ENCODE measurements at regions not wholly inside any gene's neighbourhood (a gene's known extent, or its start where the extent isn't known, plus 50 kb on each side); places are given as distances from the start of the nearest gene placed in this dataset.
"Not testable (repeated sequence)": the region's sequence is repeated elsewhere in the genome, so short reads cannot be mapped to it uniquely, and the experiment has no call there.

GRCh38 chr4:188658958-188659522 lies 519.8 kb downstream of the TRIML1 start:
- no peak for DNase-seq (ENCODE audit: low read depth in 2 of 2)

GRCh38 chr4:188660796-188661195 lies 521.6 kb downstream of the TRIML1 start:
- DNase-seq (ENCODE audit: low read depth in 2 of 2): no peak

- DNase-seq (ENCODE audit: low read depth in 2 of 2): no peak
These were observed 522.3 kb downstream of the TRIML1 start for GRCh38 chr4:188661502-188661901.

- DNase-seq (ENCODE audit: low read depth in 2 of 2): no peak
These were observed 524.1 kb downstream of the TRIML1 start for GRCh38 chr4:188663369-188663768.

- DNase-seq (ENCODE audit: low read depth in 2 of 2): no peak
These were observed 526.5 kb downstream of the TRIML1 start for GRCh38 chr4:188665491-188666457.

GRCh38 chr4:188678691-188679090 lies 539.5 kb downstream of the TRIML1 start:
- not testable (repeated sequence) for DNase-seq (ENCODE audit: low read depth in 2 of 2)

GRCh38 chr4:188680004-188680666 lies 540.9 kb downstream of the TRIML1 start:
- DNase-seq (ENCODE audit: low read depth in 2 of 2): no peak

GRCh38 chr4:188680667-188681063 lies 541.4 kb downstream of the TRIML1 start:
- DNase-seq (ENCODE audit: low read depth in 2 of 2): no peak

- DNase-seq (ENCODE audit: low read depth in 2 of 2): no peak
These were observed 543.1 kb downstream of the TRIML1 start for GRCh38 chr4:188682321-188682720.

GRCh38 chr4:188683571-188683970 lies 544.3 kb downstream of the TRIML1 start:
- no peak for DNase-seq (ENCODE audit: low read depth in 2 of 2)

GRCh38 chr4:188688956-188689355 lies 549.7 kb downstream of the TRIML1 start:
- no peak for DNase-seq (ENCODE audit: low read depth in 2 of 2)

- DNase-seq (ENCODE audit: low read depth in 2 of 2): no peak
These were observed 552.6 kb downstream of the TRIML1 start for GRCh38 chr4:188691811-188692210.

GRCh38 chr4:188695261-188695660 lies 556.0 kb downstream of the TRIML1 start:
- DNase-seq (ENCODE audit: low read depth in 2 of 2): no peak

GRCh38 chr4:188697243-188697642 lies 558.0 kb downstream of the TRIML1 start:
- no peak for DNase-seq (ENCODE audit: low read depth in 2 of 2)

- no peak for DNase-seq (ENCODE audit: low read depth in 2 of 2)
These were observed 562.7 kb downstream of the TRIML1 start for GRCh38 chr4:188701952-188702351.

GRCh38 chr4:188704288-188704687 lies 565.0 kb downstream of the TRIML1 start:
- DNase-seq (ENCODE audit: low read depth in 2 of 2): no peak

GRCh38 chr4:188707036-188707435 lies 567.8 kb downstream of the TRIML1 start:
- no peak for DNase-seq (ENCODE audit: low read depth in 2 of 2)

GRCh38 chr4:188714501-188714900 lies 575.3 kb downstream of the TRIML1 start:
- no peak for DNase-seq (ENCODE audit: low read depth in 2 of 2)

GRCh38 chr4:188714907-188715306 lies 575.7 kb downstream of the TRIML1 start:
- no peak for DNase-seq (ENCODE audit: low read depth in 2 of 2)

GRCh38 chr4:188717661-188718060 lies 578.4 kb downstream of the TRIML1 start:
- DNase-seq (ENCODE audit: low read depth in 2 of 2): no peak

GRCh38 chr4:188719794-188720193 lies 580.6 kb downstream of the TRIML1 start:
- no peak for DNase-seq (ENCODE audit: low read depth in 2 of 2)

GRCh38 chr4:188722911-188723310 lies 583.7 kb downstream of the TRIML1 start:
- no peak for DNase-seq (ENCODE audit: low read depth in 2 of 2)

GRCh38 chr4:188727746-188728145 lies 588.5 kb downstream of the TRIML1 start:
- no peak for DNase-seq (ENCODE audit: low read depth in 2 of 2)
